Endodermal cell (in vitro differentiated cells): ENCODE measurements at regions not wholly inside any gene's neighbourhood (a gene's known extent, or its start where the extent isn't known, plus 50 kb on each side); places are given as distances from the start of the nearest gene placed in this dataset.

Experiments used
- DNase-seq: peaks from one replicate; pipeline ENCODE4 v3.0.0-alpha.2; 2017
- H3K27ac ChIP-seq: 2 replicates; pipeline ENCODE4 v1.5.1; 2013; ENCODE audit warnings: mild to moderate bottlenecking, low read depth, low read length, moderate library complexity
- H3K27me3 ChIP-seq: 2 replicates; pipeline ENCODE4 v1.6.1; 2013; ENCODE audit warnings: mild to moderate bottlenecking, low read length, moderate library complexity; ENCODE audit not compliant: insufficient read depth, control insufficient read depth, poor library complexity, severe bottlenecking
- H3K36me3 ChIP-seq: 2 replicates; pipeline ENCODE4 v1.7.0; 2013; ENCODE audit warnings: mild to moderate bottlenecking, low read length, moderate library complexity; ENCODE audit not compliant: control insufficient read depth, insufficient read depth
- H3K4me1 ChIP-seq: one replicate; pipeline ENCODE4 v1.7.0; 2013; ENCODE audit warnings: low read length; ENCODE audit not compliant: control insufficient read depth, insufficient read depth
- H3K4me3 ChIP-seq: 2 replicates; pipeline ENCODE4 v1.5.1; 2013; ENCODE audit warnings: mild to moderate bottlenecking, low read length, moderate library complexity
- H3K9ac ChIP-seq: 2 replicates; pipeline ENCODE4 v1.6.1; 2013; ENCODE audit warnings: mild to moderate bottlenecking, low read length, moderate library complexity; ENCODE audit not compliant: poor library complexity, severe bottlenecking; ENCODE audit errors: extremely low read depth
- H3K9me3 ChIP-seq: 2 replicates; pipeline ENCODE4 v1.6.1; 2013; ENCODE audit warnings: mild to moderate bottlenecking, low read length, moderate library complexity; ENCODE audit not compliant: control insufficient read depth
- H3K27ac Mint-ChIP-seq: 2 replicates; pipeline ENCODE4 v1.8.0; 2020; ENCODE audit warnings: mixed read lengths
- H3K27me3 Mint-ChIP-seq: 2 replicates; pipeline ENCODE4 v1.8.0; 2021; ENCODE audit warnings: mild to moderate bottlenecking, mixed read lengths; ENCODE audit not compliant: insufficient read depth
- H3K36me3 Mint-ChIP-seq: 2 replicates; pipeline ENCODE4 v1.8.0; 2020; ENCODE audit warnings: low read depth, mixed read lengths
- H3K4me1 Mint-ChIP-seq: 2 replicates; pipeline ENCODE4 v1.8.0; 2020; ENCODE audit warnings: mixed read lengths
- H3K4me3 Mint-ChIP-seq: 2 replicates; pipeline ENCODE4 v1.8.0; 2020; ENCODE audit warnings: mild to moderate bottlenecking, moderate library complexity, mixed read lengths
- H3K9me3 Mint-ChIP-seq: 2 replicates; pipeline ENCODE4 v1.8.0; 2020; ENCODE audit warnings: mild to moderate bottlenecking, mixed read lengths
- WGBS, 2 experiments: methylation state at CpG; one replicate each; pipeline versions ENCODE4 v1.1.5 to v1.1.7; 2013; ENCODE audit warnings: missing lambda C conversion rate in 2 of 2, mixed read lengths in 1 of 2; ENCODE audit not compliant: insufficient coverage in 1 of 2, insufficient read length in 1 of 2; 5-methylcytosine and 5-hydroxymethylcytosine counted together
- TF ChIP-seq, protein P1 (sequence below): fragments of 200-600 bp; sonication (generic); conservative IDR thresholded peaks from 2 replicates; pipeline ENCODE4 v1.5.0; 2021; ENCODE audit warnings: antibody characterized with exemption, mild to moderate bottlenecking

DNA sequence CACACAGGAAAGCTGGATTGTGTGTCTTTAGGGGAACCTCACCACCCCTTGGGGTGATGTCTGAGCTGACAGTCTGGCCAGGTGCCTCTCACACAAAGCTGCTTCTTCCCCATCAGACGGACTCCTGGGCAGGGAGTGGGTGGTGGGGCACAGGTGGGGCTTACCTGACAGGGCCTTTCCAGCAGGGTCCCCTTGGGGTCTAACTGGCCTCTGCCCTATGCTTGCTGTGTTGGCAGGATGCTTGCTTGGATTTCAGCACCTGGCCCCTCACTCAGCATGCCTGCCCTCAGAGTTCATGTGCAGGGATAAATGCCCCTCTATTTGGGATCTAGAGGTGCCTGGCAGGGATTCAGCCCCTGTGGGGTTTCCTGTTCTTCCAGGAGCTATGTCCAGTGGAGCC, 496.9 kb upstream of the ZMIZ1 start:
- H3K4me1 Mint-ChIP-seq: peaks cover 20% of the 10 kb centered on the region
- no peaks in the 10 kb centered on the region for H3K36me3 Mint-ChIP-seq
- DNase-seq: no peak
- peaks cover 9% of the 10 kb centered on the region for H3K4me1 ChIP-seq
- H3K9me3 ChIP-seq: no peaks in the 10 kb centered on the region
- H3K4me3 Mint-ChIP-seq: no peak overlapping the region
- H3K27me3 ChIP-seq: no peaks in the 10 kb centered on the region
- H3K27ac ChIP-seq: no peak overlapping the region
- no peak overlapping the region for H3K4me3 ChIP-seq
- no peak overlapping the region for H3K27ac Mint-ChIP-seq
- no peak overlapping the region for H3K9ac ChIP-seq
- TF ChIP-seq, protein P1, sequence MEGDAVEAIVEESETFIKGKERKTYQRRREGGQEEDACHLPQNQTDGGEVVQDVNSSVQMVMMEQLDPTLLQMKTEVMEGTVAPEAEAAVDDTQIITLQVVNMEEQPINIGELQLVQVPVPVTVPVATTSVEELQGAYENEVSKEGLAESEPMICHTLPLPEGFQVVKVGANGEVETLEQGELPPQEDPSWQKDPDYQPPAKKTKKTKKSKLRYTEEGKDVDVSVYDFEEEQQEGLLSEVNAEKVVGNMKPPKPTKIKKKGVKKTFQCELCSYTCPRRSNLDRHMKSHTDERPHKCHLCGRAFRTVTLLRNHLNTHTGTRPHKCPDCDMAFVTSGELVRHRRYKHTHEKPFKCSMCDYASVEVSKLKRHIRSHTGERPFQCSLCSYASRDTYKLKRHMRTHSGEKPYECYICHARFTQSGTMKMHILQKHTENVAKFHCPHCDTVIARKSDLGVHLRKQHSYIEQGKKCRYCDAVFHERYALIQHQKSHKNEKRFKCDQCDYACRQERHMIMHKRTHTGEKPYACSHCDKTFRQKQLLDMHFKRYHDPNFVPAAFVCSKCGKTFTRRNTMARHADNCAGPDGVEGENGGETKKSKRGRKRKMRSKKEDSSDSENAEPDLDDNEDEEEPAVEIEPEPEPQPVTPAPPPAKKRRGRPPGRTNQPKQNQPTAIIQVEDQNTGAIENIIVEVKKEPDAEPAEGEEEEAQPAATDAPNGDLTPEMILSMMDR: no peak
- H3K27me3 Mint-ChIP-seq: no peaks in the 10 kb centered on the region
- WGBS, 2 experiments: 86 to 92% methylated on average over 1 of the region's 1 CpG
- H3K36me3 ChIP-seq: no peaks in the 10 kb centered on the region
- no peaks in the 10 kb centered on the region for H3K9me3 Mint-ChIP-seq

DNA sequence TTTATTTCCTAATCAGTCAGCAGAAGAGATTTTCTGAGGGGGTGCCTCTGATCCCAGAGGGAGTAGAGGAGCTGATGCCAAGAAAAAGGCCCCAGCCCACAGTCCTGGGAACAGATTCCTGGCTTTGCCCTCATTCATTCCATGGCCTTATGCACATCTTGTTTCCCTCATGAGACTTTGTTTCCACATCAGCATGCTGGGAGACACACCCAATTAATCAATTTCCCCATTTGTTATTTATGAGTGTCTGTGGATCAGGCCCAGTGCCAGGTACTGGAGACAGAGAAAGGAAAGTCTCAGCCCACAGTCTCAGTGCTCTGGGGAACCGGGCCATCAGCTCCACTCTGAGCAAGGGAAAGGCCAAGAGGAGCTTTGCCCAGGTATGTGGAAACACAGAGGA, 496.2 kb upstream of the ZMIZ1 start:
- Histone ChIP-seq H3K9me3 (no peaks in the 10 kb centered on the region), H3K27ac (no peak overlapping the region), H3K36me3 (no peaks in the 10 kb centered on the region), H3K4me1 (peaks cover 7% of the 10 kb centered on the region), H3K9ac (no peak overlapping the region), H3K27me3 (no peaks in the 10 kb centered on the region), H3K4me3 (no peak overlapping the region)
- no peak for DNase-seq
- 80 to 95% methylated on average over 1 of the region's 1 CpG for WGBS, 2 experiments
- H3K4me3 Mint-ChIP-seq: no peak overlapping the region
- H3K9me3 Mint-ChIP-seq: no peaks in the 10 kb centered on the region
- no peaks in the 10 kb centered on the region for H3K36me3 Mint-ChIP-seq
- H3K27ac Mint-ChIP-seq: no peak overlapping the region
- peaks cover 13% of the 10 kb centered on the region for H3K4me1 Mint-ChIP-seq
- H3K27me3 Mint-ChIP-seq: no peaks in the 10 kb centered on the region
- TF ChIP-seq, protein P1: no peak

GRCh38 chr10:78574547-78574946, 494.2 kb upstream of the ZMIZ1 start:
- H3K27ac ChIP-seq: no peak overlapping the region
- no peaks in the 10 kb centered on the region for H3K36me3 Mint-ChIP-seq
- H3K4me3 Mint-ChIP-seq: no peak overlapping the region
- H3K27me3 Mint-ChIP-seq: no peaks in the 10 kb centered on the region
- no peak overlapping the region for H3K4me3 ChIP-seq
- TF ChIP-seq, protein P1: no peak
- peaks cover 3% of the 10 kb centered on the region for H3K4me1 Mint-ChIP-seq
- H3K9me3 Mint-ChIP-seq: no peaks in the 10 kb centered on the region
- H3K36me3 ChIP-seq: no peaks in the 10 kb centered on the region
- no peaks in the 10 kb centered on the region for H3K4me1 ChIP-seq
- no peaks in the 10 kb centered on the region for H3K9me3 ChIP-seq
- no peaks in the 10 kb centered on the region for H3K27me3 ChIP-seq
- 91 to 92% methylated on average over 4 to 7 of the region's 7 CpGs for WGBS, 2 experiments
- no peak overlapping the region for H3K27ac Mint-ChIP-seq
- no peak for DNase-seq
- H3K9ac ChIP-seq: no peak overlapping the region
